Astrocyte of the cerebellum (primary cell): ENCODE measurements at regions not wholly inside any gene's neighbourhood (a gene's known extent, or its start where the extent isn't known, plus 50 kb on each side); places are given as distances from the start of the nearest gene placed in this dataset.

ENCODE experiments used
- DNase-seq: peaks from one replicate; pipeline ENCODE4 v3.0.0-alpha.2; 2011; ENCODE audit warnings: low read depth
- H3K4me3 ChIP-seq: 2 replicates; pipeline ENCODE4 v1.5.1; 2011; ENCODE audit warnings: mild to moderate bottlenecking, low read depth, low read length, moderate library complexity
- in situ Hi-C: cut with HindIII; loops from 2 replicates; pipeline ENCODE4 v1.10.0; 2017; ENCODE audit warnings: low sequenced_read_pairs
- TF ChIP-seq, protein P1 (sequence below): IDR thresholded peaks from 2 replicates; pipeline ENCODE4 v1.5.1; 2012; ENCODE audit warnings: low read length, low read depth, moderate library complexity, mild to moderate bottlenecking; ENCODE audit errors: missing control alignments

DNA sequence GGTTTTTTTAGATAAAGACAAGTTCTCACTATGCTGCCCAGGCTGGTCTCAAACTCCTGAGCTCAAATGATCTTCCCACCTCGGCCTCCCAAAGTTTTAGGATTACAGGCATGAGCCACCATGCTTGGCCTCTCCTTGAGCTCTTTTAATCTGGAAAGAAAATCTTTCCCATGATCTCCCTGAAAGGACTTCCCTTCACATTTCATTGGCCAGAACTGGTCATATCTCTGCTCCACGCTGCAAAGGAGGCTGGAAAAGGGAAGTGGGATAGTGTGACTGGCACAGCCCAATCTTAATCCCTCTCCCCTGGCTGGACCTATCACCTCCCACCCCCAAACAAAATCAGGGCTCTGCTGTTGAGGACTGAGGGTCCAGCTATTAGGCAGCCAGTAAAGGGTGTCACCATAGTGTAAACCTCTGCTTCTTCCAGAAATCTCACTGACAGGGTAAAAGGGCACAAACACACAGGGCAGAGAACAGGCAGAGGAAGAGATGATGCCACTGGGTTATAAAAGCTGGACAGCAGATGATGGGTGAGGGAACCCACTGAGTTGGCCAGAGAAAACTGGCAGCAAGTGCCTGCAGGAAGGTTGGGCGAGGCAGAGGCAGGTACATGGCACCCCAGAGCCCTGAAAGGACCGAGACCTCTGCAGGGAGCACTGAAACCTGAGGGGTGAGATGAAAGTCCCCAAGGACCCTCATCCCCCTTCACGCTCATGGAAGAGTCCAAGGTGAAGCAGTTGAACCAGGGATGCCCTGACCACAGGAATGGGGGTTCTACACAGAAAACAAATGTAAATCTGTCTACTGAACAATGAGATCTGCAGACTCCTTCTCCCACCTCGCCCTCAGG, 83.1 kb upstream of the PTPN1 start:
- in situ Hi-C loops: no loop called here

DNA sequence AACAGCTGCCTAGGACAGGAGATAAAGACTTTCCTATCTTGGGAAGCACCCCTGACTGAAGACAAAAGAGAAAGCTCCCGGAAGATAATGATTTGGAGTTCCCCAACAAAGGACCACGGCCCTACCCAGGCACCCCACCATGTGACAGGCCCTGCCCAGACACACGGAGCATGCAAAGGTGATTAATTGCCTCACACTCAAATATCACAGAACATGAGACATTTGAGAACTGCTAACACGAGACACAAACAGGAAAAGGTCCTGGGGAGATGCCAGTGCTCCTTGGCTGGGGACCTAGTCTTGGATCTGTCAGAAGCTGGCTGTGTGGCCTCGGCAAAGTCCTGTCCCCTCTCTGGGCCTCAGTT, 82.5 kb upstream of the PTPN1 start:
- H3K4me3 ChIP-seq: no peak overlapping the region
- DNase-seq: no peak
- in situ Hi-C loops: no loop called here
- TF ChIP-seq, protein P1, sequence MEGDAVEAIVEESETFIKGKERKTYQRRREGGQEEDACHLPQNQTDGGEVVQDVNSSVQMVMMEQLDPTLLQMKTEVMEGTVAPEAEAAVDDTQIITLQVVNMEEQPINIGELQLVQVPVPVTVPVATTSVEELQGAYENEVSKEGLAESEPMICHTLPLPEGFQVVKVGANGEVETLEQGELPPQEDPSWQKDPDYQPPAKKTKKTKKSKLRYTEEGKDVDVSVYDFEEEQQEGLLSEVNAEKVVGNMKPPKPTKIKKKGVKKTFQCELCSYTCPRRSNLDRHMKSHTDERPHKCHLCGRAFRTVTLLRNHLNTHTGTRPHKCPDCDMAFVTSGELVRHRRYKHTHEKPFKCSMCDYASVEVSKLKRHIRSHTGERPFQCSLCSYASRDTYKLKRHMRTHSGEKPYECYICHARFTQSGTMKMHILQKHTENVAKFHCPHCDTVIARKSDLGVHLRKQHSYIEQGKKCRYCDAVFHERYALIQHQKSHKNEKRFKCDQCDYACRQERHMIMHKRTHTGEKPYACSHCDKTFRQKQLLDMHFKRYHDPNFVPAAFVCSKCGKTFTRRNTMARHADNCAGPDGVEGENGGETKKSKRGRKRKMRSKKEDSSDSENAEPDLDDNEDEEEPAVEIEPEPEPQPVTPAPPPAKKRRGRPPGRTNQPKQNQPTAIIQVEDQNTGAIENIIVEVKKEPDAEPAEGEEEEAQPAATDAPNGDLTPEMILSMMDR: no peak

More for the DNA sequence above, 83.1 kb upstream of the PTPN1 start:
- no peak for DNase-seq
- TF ChIP-seq, protein P1: no peak
- no peak overlapping the region for H3K4me3 ChIP-seq

DNA sequence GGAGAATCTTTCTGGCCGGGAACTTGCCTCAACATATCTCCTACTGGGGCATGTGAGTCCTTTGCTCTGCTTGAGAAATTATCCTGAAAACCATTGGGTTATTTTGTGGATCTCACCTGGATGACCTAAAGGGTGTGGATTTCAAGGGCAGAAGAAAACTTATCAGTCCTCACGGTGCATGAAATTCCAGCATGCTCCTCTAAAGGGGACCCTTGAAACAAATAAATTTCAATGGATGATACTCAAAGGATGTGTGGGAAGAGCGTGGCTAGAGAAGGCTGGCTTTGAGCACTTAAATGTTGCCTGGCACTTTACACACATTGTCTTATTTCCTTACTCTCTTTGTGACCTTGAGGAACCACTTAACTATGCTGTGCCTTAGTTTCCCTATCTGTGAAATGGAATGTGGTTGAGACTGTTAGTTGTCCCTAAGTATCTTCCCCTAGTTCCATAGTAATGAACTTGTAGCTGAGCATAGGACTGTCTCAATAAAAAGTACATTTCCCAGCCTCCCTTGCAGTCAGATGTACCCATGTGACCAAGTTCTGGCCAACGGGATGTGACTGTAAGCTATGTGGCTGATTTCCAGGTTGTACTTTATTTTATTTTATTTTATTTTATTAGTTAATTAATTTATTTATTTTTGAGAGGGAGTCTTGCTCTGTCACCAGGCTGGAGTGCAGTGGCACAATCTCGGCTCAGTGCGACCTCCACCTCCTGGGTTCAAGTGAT, 81.9 kb upstream of the PTPN1 start:
- no peak overlapping the region for H3K4me3 ChIP-seq
- TF ChIP-seq, protein P1: no peak
- in situ Hi-C loops: no loop called here
- no peak for DNase-seq

DNA sequence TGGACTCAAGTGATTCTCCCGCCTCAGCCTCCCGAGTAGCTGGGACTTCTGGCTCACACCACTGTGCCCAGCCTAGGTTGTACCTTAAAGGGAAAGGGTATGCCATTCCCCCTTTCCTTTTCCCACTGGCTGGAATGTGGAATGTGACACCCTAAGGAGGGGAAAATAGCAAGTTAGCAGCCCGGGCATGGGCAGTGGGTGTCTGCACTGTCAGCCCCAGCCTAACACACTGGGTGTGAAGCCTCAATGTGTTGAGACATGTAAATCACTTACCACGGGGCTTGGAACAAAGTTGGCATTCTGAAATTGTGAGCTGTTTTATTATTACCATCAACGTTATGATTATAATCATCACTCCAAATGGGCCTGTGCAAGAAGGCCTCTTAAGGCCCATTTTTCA, 80.8 kb upstream of the PTPN1 start:
- in situ Hi-C loops: no loop called here

DNA sequence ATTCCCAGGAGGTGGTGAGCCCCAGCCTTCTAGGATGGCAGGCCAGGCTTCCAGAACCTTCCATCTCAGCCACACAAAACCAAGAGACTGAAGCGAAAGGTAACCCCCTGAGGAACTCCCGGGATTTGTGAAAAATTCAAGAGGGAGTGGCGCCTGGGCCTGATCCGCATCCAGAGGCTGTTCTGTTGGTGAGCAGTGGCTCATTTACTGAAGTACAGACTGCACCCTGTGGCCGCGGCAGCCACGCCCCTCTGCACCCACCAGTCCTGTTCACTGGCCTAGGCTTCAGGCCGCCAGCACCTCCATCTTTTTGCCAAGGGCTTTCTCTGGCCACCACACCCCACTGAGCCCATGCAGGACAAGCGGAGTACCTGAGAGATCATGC, 79.1 kb upstream of the PTPN1 start:
- no peak for DNase-seq
- no peak overlapping the region for H3K4me3 ChIP-seq
- in situ Hi-C loops: no loop called here
- TF ChIP-seq, protein P1: no peak

More for the DNA sequence above, 80.8 kb upstream of the PTPN1 start:
- TF ChIP-seq, protein P1: no peak
- H3K4me3 ChIP-seq: no peak overlapping the region
- no peak for DNase-seq

DNA sequence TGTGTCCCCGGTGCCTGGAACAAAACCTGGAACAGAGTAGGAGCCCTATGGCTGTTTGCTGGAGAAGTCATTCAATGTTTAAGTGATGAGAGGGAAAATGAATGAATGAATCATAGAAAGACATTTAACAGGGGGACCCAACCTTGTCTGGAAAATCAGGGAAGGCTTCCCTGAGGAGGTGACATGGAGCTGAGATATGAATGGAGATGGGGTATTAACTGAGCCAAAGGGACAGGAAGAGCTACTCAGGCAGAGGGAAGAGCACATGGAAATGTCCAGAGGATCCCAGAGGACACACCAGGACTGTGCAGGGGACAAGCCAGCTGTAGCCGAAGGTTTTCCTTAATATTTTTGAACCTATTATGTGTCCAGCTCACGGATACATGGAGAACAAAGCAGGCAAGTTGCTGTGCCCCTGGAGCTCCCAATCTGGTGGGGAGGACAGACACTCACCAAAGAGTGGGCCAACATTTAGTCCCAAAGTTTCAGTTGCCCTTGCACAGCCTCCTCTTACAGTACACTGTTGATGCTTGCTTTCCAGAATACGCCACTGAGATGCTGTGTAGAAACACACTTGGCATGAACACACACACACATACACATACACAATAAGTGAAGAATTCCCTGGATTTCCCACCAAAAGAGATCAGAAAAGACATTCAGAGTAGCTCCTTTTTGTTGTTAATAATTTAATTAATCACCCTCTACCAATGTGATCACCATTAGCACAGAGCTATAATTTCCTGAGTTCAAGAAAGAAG, 77.0 kb upstream of the PTPN1 start:
- no peak overlapping the region for H3K4me3 ChIP-seq
- in situ Hi-C loops: no loop called here
- TF ChIP-seq, protein P1: no peak

More for the DNA sequence above, 77.0 kb upstream of the PTPN1 start:
- no peak for DNase-seq
